CD4-positive, CD25-positive, alpha-beta regulatory T cell (primary cell): ENCODE measurements at regions not wholly inside any gene's neighbourhood (a gene's known extent, or its start where the extent isn't known, plus 50 kb on each side); places are given as distances from the start of the nearest gene placed in this dataset.

Source experiments
- ATAC-seq, 2 donors: fragments of 150-1000 bp; cut with Tn5 transposase; one replicate each; pipeline ENCODE4 v1.10.0; 2021; ENCODE audit warnings: low read depth in 2 of 2, moderate number of reproducible peaks in 2 of 2, moderate library complexity in 1 of 2
- DNase-seq, 3 donors: peaks; one replicate each; pipeline versions ENCODE4 v3.0.0 to v3.0.0-alpha.2; 2012 to 2022; ENCODE audit warnings: mixed read lengths in 1 of 3
- H3K27ac ChIP-seq: one replicate; pipeline ENCODE4 v1.7.0; 2013; ENCODE audit warnings: mild to moderate bottlenecking, low read length; ENCODE audit not compliant: insufficient read depth, poor library complexity, severe bottlenecking
- H3K27me3 ChIP-seq: one replicate; pipeline ENCODE4 v1.7.0; 2013; ENCODE audit warnings: low read length; ENCODE audit not compliant: control insufficient read depth, insufficient read depth
- H3K36me3 ChIP-seq: one replicate; pipeline ENCODE4 v1.7.0; 2013; ENCODE audit warnings: mild to moderate bottlenecking, low read length, moderate library complexity; ENCODE audit not compliant: control insufficient read depth, insufficient read depth
- H3K4me1 ChIP-seq: 2 replicates; pipeline ENCODE4 v1.7.0; 2013; ENCODE audit warnings: mild to moderate bottlenecking, low read length; ENCODE audit not compliant: insufficient read depth, control insufficient read depth, poor library complexity, severe bottlenecking
- H3K4me3 ChIP-seq: one replicate; pipeline ENCODE4 v1.7.0; 2013; ENCODE audit warnings: low read depth, mild to moderate bottlenecking, low read length, moderate library complexity
- H3K9me3 ChIP-seq, 2 experiments: 1 replicate in 1 of 2; 2 replicates in 1 of 2; pipeline ENCODE4 v1.7.0; 2013; ENCODE audit warnings: low read length in 2 of 2, mild to moderate bottlenecking in 1 of 2, moderate library complexity in 1 of 2; ENCODE audit not compliant: control insufficient read depth in 2 of 2
- H3K27ac Mint-ChIP-seq, 3 donors: one replicate each; pipeline ENCODE4 v1.8.0; 2020 to 2022; ENCODE audit warnings: mild to moderate bottlenecking in 3 of 3, mixed read lengths in 3 of 3, moderate library complexity in 2 of 3
- H3K27me3 Mint-ChIP-seq: one replicate; pipeline ENCODE4 v1.8.0; 2022; ENCODE audit warnings: mild to moderate bottlenecking, mixed read lengths
- H3K36me3 Mint-ChIP-seq: one replicate; pipeline ENCODE4 v1.8.0; 2020; ENCODE audit warnings: mixed read lengths
- H3K4me1 Mint-ChIP-seq, 4 donors: one replicate each; pipeline ENCODE4 v1.8.0; 2020 to 2022; ENCODE audit warnings: mixed read lengths in 4 of 4, mild to moderate bottlenecking in 1 of 4
- H3K4me3 Mint-ChIP-seq, 4 donors: one replicate each; pipeline ENCODE4 v1.8.0; 2020 to 2022; ENCODE audit warnings: mild to moderate bottlenecking in 4 of 4, mixed read lengths in 4 of 4, moderate library complexity in 3 of 4
- H3K9me3 Mint-ChIP-seq, 7 donors: one replicate each; pipeline ENCODE4 v1.8.0; 2020 to 2022; ENCODE audit warnings: mixed read lengths in 7 of 7, mild to moderate bottlenecking in 3 of 7, moderate library complexity in 2 of 7

- DNase-seq: no peak
- H3K9me3 ChIP-seq: no peaks in the 10 kb centered on the region
- H3K27ac Mint-ChIP-seq: no peak overlapping the region
Observed at GRCh38 chr1:36717431-36717830, 234.7 kb upstream of the CSF3R start.

GRCh38 chr1:36715797-36716196 lies 233.1 kb upstream of the CSF3R start:
- Histone ChIP-seq H3K27me3 (peaks cover 6% of the 10 kb centered on the region), H3K9me3 (no peaks in the 10 kb centered on the region), H3K36me3 (no peaks in the 10 kb centered on the region), H3K4me1 (no peaks in the 10 kb centered on the region), H3K4me3 (no peak overlapping the region), H3K27ac (no peak overlapping the region)
- Mint-ChIP-seq H3K27me3 (peaks cover 34% of the 10 kb centered on the region), H3K9me3 (peaks cover 0 to 3% (median 0%) of the 10 kb centered on the region in 7 donors), H3K4me1 (no peaks in the 10 kb centered on the region), H3K4me3 (no peak overlapping the region), H3K36me3 (no peaks in the 10 kb centered on the region), H3K27ac (no peak overlapping the region)
- no peak for ATAC-seq
- DNase-seq: no peak

More at GRCh38 chr1:36717431-36717830, 234.7 kb upstream of the CSF3R start:
- Mint-ChIP-seq H3K9me3 (peaks cover 0 to 3% (median 0%) of the 10 kb centered on the region in 7 donors), H3K27me3 (peaks cover 32% of the 10 kb centered on the region), H3K4me3 (no peak overlapping the region), H3K4me1 (no peaks in the 10 kb centered on the region), H3K36me3 (no peaks in the 10 kb centered on the region)
- ATAC-seq: no peak
- Histone ChIP-seq H3K27me3 (peaks cover 6% of the 10 kb centered on the region), H3K27ac (no peak overlapping the region), H3K4me1 (no peaks in the 10 kb centered on the region), H3K4me3 (no peak overlapping the region), H3K36me3 (no peaks in the 10 kb centered on the region)

GRCh38 chr1:36714301-36714700 lies 231.6 kb upstream of the CSF3R start:
- peaks cover 29% of the 10 kb centered on the region for H3K27me3 Mint-ChIP-seq
- H3K9me3 Mint-ChIP-seq: peaks cover 0 to 3% (median 0%) of the 10 kb centered on the region in 7 donors
- Histone ChIP-seq H3K4me1 (no peaks in the 10 kb centered on the region), H3K9me3 (no peaks in the 10 kb centered on the region), H3K27me3 (peaks cover 4% of the 10 kb centered on the region), H3K4me3 (no peak overlapping the region), H3K27ac (no peak overlapping the region), H3K36me3 (no peaks in the 10 kb centered on the region)
- DNase-seq (no peak), ATAC-seq (no peak)
- H3K4me3 Mint-ChIP-seq: no peak overlapping the region
- no peak overlapping the region for H3K27ac Mint-ChIP-seq
- no peaks in the 10 kb centered on the region for H3K36me3 Mint-ChIP-seq
- no peaks in the 10 kb centered on the region for H3K4me1 Mint-ChIP-seq

GRCh38 chr1:36711480-36711879 lies 228.8 kb upstream of the CSF3R start:
- H3K27me3 Mint-ChIP-seq: peaks cover 17% of the 10 kb centered on the region

GRCh38 chr1:36710951-36711350 lies 228.2 kb upstream of the CSF3R start:
- H3K4me3 ChIP-seq: no peak overlapping the region
- Mint-ChIP-seq H3K27me3 (peaks cover 21% of the 10 kb centered on the region), H3K4me1 (no peaks in the 10 kb centered on the region), H3K27ac (no peak overlapping the region), H3K4me3 (no peak overlapping the region), H3K36me3 (no peaks in the 10 kb centered on the region), H3K9me3 (peaks cover 0 to 4% (median 0%) of the 10 kb centered on the region in 7 donors)
- no peaks in the 10 kb centered on the region for H3K36me3 ChIP-seq
- no peaks in the 10 kb centered on the region for H3K9me3 ChIP-seq
- no peak for ATAC-seq
- H3K27me3 ChIP-seq: peaks cover 4% of the 10 kb centered on the region
- no peak overlapping the region for H3K27ac ChIP-seq
- H3K4me1 ChIP-seq: no peaks in the 10 kb centered on the region
- no peak for DNase-seq

More at GRCh38 chr1:36711480-36711879, 228.8 kb upstream of the CSF3R start:
- Histone ChIP-seq H3K36me3 (no peaks in the 10 kb centered on the region), H3K9me3 (no peaks in the 10 kb centered on the region), H3K27me3 (peaks cover 4% of the 10 kb centered on the region), H3K27ac (no peak overlapping the region), H3K4me3 (no peak overlapping the region), H3K4me1 (no peaks in the 10 kb centered on the region)
- ATAC-seq (no peak), DNase-seq (no peak)
- no peaks in the 10 kb centered on the region for H3K4me1 Mint-ChIP-seq
- H3K9me3 Mint-ChIP-seq: peaks cover 0 to 3% (median 0%) of the 10 kb centered on the region in 7 donors
- H3K4me3 Mint-ChIP-seq: no peak overlapping the region
- H3K27ac Mint-ChIP-seq: no peak overlapping the region
- no peaks in the 10 kb centered on the region for H3K36me3 Mint-ChIP-seq

GRCh38 chr1:36709869-36710481 lies 227.3 kb upstream of the CSF3R start:
- Histone ChIP-seq H3K27me3 (peaks cover 4% of the 10 kb centered on the region), H3K4me3 (no peak overlapping the region), H3K36me3 (no peaks in the 10 kb centered on the region), H3K9me3 (no peaks in the 10 kb centered on the region), H3K27ac (no peak overlapping the region), H3K4me1 (no peaks in the 10 kb centered on the region)
- Mint-ChIP-seq H3K27me3 (peaks cover 21% of the 10 kb centered on the region), H3K4me3 (no peak overlapping the region), H3K4me1 (no peaks in the 10 kb centered on the region), H3K36me3 (no peaks in the 10 kb centered on the region), H3K9me3 (peaks cover 0 to 4% (median 0%) of the 10 kb centered on the region in 7 donors), H3K27ac (no peak overlapping the region)
- DNase-seq (no peak), ATAC-seq (no peak)

GRCh38 chr1:36708587-36708986 lies 225.9 kb upstream of the CSF3R start:
- H3K27me3 Mint-ChIP-seq: peaks cover 18% of the 10 kb centered on the region
- no peaks in the 10 kb centered on the region for H3K36me3 ChIP-seq
- H3K27me3 ChIP-seq: peaks cover 4% of the 10 kb centered on the region
- ATAC-seq (no peak), DNase-seq (no peak)
- peaks cover 0 to 3% (median 1%) of the 10 kb centered on the region in 4 donors for H3K4me1 Mint-ChIP-seq
- no peaks in the 10 kb centered on the region for H3K9me3 ChIP-seq
- H3K4me3 ChIP-seq: no peak overlapping the region
- no peak overlapping the region for H3K27ac Mint-ChIP-seq
- H3K4me1 ChIP-seq: no peaks in the 10 kb centered on the region
- H3K9me3 Mint-ChIP-seq: peaks cover 0 to 4% (median 0%) of the 10 kb centered on the region in 7 donors
- H3K27ac ChIP-seq: no peak overlapping the region
- no peak overlapping the region for H3K4me3 Mint-ChIP-seq
- H3K36me3 Mint-ChIP-seq: no peaks in the 10 kb centered on the region

GRCh38 chr1:36707221-36707620 lies 224.5 kb upstream of the CSF3R start:
- Mint-ChIP-seq H3K27ac (peak overlapping the region in 1 of 3 donors; percentile 15), H3K4me3 (no peak overlapping the region), H3K27me3 (peaks cover 20% of the 10 kb centered on the region), H3K9me3 (peaks cover 0 to 2% (median 0%) of the 10 kb centered on the region in 7 donors), H3K4me1 (peaks cover 0 to 6% (median 3%) of the 10 kb centered on the region in 4 donors), H3K36me3 (no peaks in the 10 kb centered on the region)
- DNase-seq: no peak
- Histone ChIP-seq H3K36me3 (no peaks in the 10 kb centered on the region), H3K27ac (no peak overlapping the region), H3K4me1 (no peaks in the 10 kb centered on the region), H3K9me3 (no peaks in the 10 kb centered on the region), H3K27me3 (no peaks in the 10 kb centered on the region), H3K4me3 (no peak overlapping the region)
- no peak for ATAC-seq
